ENCODE measurements at regions not wholly inside any gene's neighbourhood (a gene's known extent, or its start where the extent isn't known, plus 50 kb on each side); places are given as distances from the start of the nearest gene placed in this dataset.
"Not testable (repeated sequence)": the region's sequence is repeated elsewhere in the genome, so short reads cannot be mapped to it uniquely, and the experiment has no call there.

DNA sequence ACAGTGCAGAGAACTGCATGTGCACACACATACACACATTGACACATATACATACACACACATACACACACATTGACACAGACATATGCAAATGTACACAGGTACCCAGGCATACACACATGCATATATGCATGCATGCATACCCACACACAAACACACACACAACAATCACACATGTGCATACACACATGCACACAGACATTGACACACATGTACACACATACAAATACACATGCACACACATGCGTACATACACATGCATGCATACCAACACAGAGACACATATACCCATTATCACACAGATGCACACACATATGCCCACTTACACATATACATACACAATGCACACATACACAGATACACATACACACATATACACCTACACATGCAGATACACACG is 299.6 kb upstream of the ADCY2 start:
- no peak for DNase-seq

DNA sequence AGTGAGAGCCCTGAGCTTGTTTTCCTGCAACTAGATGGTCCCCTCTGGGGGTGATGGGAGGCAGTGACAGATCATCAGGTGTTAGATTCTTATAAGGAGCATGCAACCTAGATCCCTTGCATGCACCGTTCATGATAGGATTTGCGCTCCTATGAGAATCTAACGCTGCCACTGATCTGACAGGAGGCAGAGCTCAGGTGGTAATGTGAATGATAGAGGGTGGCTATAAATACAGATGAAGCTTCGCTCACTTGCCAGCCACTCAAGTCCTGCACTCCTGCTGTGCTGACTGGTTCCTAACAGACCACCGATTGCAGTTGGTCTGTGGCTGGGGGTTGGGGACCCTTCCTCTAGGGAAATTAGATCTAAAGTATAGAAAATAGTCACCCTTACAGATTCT is 290.6 kb upstream of the ADCY2 start:
- DNase-seq: no peak

DNA sequence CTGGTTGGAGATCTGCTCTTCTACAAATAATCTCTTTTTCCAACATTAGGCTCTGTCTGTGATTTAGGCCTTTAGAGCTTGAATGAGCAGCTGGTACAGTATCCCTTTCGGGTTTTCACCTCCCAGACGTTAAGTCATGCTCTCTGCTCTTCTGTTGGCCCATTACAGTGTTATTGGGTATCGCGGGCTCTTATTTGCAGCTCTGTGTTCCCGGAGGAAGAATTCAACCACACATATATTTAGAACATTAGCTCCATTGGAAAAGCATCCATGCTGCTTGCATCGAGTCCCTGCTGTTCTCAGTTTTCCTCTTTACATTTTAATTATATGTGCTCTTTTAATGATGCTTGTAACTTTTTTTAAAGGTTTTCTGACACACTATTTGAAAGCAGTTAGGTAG is 278.0 kb upstream of the ADCY2 start:
- DNase-seq: no peak

DNA sequence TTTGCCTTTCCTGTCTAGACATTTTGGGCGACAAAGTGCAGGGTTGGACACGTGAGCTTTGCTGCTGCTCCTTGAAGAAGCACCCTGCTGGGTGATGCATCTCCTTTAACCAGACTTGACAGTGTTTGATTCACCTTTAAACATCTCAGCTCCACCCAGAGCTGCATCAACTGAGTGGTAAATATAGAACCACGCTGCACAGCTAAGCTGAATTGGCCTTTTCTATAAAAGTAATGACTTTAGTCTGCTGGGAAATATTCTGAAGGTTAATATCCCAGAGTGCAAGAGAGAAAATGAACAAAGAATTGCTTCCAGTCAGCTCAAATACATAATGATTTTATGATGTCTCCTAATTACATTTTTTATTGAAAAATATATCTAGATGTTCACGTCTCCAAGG is 264.3 kb upstream of the ADCY2 start:
- no peak for DNase-seq

DNA sequence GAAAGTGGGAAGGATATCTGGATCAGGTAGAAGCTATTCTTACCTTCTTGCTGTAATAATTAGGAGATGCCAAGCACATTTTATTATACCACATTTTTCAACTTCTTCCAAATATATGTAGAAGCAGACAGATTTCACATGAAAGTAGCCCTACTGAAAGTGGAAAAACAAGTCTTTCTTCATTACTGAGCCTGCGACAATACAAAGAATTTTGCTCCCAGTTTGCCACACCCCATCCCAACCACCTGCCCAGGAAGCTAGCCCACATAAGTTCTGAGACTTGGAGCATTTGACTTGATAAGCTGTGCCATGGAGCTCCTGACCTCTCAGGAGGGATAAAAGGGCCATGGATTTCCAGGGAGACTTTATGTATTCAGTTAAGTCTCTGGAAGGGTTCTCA is 249.1 kb upstream of the ADCY2 start:
- DNase-seq: no peak

DNA sequence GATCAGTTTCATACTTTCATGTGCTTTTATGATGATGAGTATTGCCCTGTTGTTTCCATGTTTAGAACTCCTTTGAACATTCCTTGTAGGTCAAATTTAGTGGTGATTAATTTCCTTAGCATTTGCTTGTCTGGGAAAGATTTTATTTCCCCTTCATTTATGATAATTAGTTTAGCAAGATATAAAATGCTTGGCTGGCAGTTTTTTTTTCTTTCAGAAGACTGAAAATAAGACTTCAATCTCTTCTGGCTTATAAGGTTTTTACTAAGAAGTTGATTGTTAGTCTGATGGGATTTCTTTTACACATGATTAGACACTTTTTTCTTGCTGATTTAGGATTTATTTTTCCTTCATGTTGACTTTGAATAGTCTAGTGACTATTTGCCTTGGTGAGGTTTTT is 238.9 kb upstream of the ADCY2 start:
- no peak for DNase-seq

DNA sequence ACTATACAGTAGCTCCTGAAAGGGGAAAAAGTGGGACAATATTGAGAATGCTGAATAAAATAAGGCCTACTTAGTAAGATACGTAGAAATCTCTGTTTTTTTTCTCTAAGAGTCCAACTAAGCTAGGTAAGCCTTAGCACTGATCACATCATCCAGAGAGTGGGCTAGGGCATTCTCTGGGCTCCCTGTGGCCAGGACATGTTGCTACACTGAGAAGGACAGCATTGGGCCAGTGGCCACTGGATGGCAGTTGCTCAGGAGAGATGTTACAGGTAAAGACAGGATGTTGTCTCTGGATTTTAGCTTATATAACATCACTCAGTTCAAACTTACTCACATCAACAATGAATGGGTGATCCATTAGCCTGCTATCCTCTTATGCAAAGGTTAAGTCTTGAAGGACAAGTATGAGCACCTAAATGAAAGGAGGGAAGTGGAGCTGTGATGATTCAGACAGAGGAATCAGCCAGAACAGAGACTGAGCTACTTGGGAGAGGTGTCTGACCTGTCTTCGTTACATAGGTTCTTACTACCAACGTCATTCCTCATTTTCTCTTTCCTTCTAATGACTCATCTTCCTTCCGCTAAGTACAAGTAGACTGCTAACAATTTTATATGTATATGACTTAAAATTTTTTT is 226.6 kb upstream of the ADCY2 start:
- no peak for DNase-seq

DNA sequence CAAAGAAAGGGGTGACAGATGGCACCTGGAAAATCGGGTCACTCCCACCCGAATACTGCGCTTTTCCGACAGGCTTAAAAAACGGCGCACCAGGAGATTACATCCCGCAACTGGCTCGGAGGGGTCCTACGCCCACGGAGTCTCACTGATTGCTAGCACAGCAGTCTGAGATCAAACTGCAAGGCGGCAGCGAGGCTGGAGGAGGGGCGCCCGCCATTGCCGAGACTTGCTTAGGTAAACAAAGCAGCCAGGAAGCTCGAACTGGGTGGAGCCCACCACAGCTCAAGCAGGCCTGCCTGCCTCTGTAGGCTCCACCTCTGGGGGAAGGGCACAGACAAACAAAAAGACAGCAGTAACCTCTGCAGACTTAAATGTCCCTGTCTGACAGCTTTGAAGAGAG is 225.2 kb upstream of the ADCY2 start:
- not testable (repeated sequence) for DNase-seq

DNA sequence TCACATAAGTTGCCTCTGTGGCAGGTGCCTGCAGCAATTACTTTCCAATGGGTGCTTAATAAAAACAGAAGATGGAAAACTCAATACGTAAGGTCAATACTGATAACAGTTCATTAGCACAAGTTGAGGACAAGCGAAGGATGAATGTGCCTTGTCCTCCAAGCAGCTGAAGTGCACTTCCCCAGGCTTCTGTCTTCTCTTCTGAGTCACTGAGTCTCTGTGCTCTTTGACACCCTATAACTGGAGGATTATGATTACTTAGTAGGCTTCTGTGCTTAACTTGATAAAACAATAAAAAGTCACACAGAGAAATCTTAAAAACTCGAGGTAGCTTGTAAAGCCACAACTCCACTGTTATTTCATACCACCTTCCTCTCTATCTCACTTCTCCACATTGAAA is 216.6 kb upstream of the ADCY2 start:
- DNase-seq: no peak

DNA sequence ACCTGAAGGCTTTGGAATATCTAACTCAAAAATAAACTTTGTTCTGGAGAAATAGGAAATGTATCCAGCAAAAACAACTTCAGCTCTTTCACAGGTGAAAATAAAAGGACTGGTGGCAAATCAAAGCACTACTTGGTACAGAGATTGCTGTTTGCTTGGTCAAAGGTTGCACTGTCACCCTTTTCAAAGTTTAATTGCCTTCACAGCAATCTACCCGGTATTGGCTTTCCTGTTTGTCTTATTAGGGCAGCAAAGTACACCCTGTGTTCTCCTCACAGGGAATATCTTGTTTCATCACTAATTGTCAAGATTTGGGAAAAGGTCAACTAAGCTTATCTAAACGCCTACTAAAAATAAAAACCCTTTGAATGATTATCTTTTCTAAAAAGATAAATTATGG is 214.1 kb upstream of the ADCY2 start:
- no peak for DNase-seq

DNA sequence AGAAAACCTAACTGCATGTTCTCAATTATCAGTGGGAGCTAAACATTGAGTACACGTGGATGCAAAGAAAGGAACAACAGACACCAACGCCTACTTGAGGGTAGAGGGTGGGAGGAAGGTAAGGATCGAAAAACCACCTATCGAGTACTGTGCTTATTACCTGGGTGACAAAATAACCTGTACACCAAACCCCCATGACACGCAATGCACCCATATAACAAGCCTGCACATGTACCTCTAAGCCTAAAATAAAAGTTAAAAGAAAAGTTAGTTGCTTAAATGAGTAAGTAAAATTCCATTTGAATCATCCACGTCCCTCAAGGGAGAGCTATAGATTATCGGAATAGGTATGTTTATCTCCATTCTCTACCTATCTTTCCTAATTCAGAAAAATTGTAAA is 210.2 kb upstream of the ADCY2 start:
- DNase-seq: no peak

DNA sequence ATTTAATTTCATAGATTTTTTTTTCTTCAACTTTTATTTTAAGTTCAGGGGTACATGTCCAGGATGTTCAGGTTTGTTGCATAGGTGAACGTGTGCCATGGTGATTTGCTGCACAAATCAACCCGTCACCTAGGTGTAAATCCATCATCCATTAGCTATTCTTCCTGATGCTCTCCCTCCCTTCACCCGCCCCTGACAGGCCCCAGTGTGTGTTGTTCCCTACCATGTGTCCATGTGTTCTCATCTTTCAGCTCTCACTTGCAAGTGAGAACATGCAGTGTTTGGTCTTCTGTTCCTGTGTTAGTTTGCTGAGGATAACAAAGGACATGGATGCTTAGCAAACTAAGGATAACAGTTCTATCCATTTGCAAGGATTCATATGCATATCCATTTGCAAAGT is 209.1 kb upstream of the ADCY2 start:
- no peak for DNase-seq

DNA sequence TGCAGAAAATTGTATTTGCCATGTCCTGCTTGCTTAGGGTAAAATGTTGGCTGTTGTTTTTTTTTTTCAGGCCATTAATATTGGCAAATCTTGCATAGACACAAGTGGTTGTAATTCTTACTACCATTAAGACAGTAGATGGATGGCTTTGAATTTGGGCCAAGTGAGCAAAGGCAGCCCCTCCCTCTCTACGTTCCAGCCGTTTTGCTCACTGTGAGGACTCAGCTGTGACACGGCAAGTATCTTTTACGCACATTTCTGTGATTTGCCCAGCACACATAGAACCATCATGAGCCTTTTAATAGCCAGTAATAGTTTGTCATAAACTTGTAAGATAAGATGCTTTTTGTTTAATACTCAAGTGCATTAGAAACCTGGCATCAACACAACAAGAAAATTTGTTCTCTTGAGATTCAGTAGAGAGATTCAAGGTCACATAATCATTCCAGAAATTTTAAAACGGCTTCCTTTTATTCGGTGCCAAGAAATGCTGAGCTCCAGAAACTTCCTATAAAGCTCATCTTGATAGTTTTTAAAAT is 205.2 kb upstream of the ADCY2 start:
- no peak for DNase-seq

DNA sequence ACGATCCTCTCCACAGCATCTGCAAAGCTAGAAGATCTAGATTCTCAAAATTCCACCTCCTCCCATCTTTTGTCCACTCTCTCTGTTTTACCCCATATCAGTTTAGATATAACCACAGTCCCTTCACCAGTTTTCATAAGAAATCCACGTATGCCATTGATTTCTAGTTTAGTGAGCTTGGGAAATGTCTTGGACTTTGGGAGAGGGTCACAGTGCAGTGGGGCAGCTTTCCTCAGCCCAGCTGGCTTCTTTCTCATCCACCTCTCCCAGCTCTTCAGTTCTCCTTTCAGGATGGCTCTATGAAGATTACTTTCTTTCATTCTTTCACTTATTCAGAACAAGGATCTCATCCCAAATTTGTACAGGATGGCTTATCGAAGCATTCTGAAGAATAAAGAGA is 203.9 kb upstream of the ADCY2 start:
- DNase-seq: no peak

DNA sequence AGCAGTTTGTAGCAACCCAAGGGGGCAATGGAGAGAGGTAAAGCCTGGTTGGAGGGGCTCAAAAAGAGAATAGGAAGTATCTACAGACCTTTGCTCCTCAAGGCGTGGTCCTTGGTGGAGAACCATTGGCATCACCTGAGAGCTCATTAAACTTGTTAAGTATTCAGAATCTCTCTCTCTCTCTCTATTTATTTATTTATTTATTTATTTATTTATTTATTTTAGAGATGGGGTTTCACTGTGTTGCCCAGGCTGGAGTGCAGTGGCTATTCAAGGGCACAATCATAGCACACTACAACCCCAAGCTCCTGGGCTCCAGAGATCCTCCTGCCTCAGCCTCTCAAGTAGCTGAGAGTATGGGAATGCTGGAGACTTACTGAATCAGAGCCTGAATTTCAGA is 193.1 kb upstream of the ADCY2 start:
- DNase-seq: no peak

DNA sequence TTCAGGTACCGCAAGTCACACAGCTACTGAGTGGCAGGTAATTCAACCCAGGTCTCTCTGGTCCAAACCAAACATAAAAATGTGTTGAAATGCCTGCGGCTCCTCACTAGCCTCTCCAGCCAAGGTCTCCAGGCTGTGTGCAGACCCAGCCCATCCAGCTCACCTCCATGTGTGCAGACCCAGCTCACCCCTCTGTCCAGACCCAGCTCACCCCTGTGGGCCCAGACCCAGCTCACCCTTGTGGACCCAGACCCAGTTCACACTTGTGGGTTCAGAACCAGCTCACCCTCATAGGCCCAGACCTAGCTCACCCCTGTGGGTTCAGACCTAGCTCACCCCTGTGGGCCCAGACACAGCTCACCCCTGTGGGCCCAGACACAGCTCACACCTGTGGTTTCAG is 188.0 kb upstream of the ADCY2 start:
- DNase-seq: no peak

DNA sequence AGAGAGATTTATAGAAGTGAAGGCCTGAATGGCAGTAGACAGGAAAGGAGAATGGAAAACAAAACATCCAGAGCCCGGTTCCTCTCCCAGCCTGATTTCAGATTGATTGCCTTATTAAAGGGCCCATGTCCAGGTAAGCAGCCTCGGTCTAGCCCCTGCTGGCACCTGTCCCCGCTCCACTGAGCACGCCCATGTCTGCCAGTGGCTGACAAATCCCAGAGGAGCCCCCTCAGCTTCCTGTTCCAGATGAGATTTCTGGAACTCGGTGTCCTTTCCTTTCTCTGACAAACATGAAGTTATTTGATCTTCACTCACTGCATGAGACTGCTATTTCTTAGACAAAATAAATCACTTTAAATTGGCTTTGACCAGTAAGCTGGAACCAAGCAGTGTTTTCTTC is 187.0 kb upstream of the ADCY2 start:
- DNase-seq: no peak

DNA sequence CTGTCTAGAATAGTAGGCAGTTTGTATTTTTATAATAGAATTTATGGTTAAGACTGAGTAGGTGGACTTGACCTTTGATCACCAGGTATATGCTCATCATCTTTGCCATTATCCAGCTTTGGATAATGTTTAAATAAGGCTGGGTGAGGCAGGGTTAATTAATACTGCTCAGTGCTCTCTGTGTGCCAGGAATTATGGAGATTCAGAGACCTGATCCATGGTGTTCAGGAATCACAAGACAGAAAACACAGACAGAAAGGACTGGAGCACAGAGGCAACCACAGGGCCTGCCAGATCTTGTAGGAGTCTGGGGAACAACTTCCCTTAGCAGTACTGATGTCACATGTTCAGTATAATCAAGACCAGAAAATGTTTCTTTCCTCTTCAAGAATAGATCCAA is 186.3 kb upstream of the ADCY2 start:
- DNase-seq: no peak

DNA sequence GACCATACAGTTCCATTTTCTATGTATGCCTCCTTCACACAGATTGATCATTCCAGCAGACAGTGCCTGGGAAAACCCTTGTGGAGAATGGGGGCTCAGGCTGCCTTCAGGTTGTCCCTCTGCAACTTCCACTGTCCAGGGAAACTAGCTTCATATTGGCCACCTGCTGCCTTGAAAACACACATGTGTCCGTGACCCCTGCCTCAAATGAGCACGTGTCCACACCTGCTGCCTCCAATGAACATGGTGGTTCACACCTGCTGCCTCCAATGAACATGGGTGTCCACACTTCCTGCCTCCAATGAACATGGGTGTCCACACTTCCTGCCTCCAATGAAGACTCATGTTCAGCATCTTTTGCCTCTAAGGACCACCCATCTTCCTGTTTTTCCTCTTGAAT is 185.4 kb upstream of the ADCY2 start:
- no peak for DNase-seq

DNA sequence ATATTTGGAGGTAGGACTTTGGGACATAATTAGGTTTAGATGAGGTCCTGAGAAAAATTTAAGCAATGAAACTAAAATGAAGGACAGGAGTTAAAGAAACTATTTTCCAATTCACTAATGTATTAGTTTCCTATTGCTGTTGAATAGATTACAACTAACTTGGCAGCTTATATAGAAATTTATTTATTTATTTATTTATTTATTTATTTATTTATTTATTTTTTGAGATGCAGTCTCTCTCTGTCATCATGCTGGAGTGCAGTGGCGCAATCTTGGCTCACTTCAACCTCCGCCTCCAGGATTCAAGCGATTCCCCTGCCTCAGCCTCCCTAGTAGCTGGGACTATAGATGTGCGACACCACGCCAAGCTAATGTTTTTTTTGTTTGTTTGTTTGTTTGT is 182.4 kb upstream of the ADCY2 start:
- no peak for DNase-seq

DNA sequence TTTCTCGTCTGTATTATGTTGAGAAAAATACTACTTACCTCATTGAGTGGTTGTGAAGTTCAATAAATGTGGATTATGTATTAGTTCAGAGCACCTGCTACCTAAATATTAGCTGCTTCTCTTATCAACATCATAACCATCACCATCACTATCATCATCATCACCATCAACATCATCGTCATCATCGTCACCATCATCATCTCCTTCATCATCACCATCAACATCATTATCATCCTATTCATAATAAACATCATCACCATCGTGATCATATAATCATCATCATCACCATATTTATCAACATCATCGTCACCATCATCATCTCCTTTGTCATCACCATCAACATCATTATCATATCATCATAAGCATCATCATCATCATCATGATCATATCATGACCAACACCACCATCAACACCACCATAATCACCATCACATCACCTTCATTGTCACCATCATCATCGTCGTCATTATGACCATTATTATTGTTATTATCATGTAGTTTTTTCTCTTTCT is 181.0 kb upstream of the ADCY2 start:
- no peak for DNase-seq

DNA sequence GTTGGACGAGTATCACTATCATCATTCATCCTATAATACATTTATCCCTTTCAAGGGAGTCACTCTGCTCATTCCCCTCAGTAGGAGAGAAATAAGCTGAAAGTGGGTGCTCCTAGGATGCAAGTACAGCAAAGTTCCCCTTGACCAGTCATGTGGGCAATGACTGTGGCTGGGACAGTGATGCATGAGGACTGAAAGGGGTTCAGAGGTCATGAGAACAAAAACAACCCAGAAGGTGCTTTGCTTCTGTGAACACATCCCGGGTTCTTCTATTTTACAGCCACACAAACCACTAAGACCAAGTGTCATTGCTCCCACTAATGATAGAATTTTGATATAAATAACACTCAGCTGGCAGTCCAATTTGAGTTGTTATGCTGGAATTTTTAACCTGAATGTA is 177.8 kb upstream of the ADCY2 start:
- DNase-seq: no peak

DNA sequence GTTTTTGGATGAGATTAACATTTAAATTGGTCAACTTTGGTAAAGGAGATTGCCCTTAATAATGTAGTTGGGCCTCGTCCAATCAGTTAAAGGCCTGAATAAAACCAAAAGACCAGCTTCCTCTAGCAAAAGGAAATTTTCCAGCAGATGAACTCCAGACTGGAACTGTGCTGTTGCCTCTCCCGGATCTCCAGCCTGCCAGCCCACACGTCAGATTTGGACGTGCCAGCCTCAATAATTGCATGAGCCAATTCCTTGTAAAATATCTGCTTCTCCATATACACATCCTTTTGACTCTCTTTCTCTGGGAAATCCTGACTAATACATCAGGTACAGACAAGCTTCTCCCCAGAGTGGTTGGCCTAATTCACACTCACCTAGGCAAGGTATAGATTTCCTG is 175.8 kb upstream of the ADCY2 start:
- DNase-seq: no peak

DNA sequence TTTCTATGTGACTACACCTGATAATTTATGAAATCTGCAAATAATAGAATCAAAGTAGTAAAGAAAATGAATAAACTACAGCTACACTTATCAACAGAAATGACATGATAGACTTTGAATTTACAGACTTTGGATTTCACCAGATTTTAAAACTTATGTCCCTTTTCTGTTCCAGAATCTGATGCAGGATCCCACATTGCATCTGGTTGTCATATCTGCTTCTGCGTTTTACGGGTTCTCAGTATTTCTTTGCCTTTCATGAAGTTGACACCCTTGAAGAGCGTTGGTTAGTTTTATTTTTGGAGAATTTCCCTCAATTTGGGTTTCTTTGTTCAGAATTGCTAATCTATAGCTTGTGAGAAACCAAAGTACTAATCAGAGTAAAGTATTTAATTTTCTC is 174.9 kb upstream of the ADCY2 start:
- no peak for DNase-seq

DNA sequence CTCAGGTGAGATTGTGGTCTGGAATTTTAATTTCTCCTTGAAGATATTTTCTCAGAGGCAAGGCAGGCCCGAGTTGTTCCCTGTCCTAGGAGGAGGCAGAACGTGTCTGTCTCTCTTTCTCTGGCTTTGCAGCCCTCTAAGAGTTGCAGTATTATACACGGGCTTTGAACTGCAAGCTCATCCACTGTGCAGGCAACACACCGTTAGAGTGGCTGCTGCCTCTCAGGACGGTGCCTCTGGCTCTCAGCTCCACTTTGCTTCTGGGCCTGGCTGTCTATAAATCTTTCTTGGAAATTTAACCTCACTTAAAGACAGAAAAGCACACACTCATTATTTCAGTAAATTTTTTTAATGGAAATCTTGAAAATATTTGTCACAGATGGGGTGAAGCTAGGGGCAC is 170.1 kb upstream of the ADCY2 start:
- no peak for DNase-seq
